CD4-positive, alpha-beta memory T cell (primary cell): ENCODE measurements at regions not wholly inside any gene's neighbourhood (a gene's known extent, or its start where the extent isn't known, plus 50 kb on each side); places are given as distances from the start of the nearest gene placed in this dataset.
"Not testable (repeated sequence)": the region's sequence is repeated elsewhere in the genome, so short reads cannot be mapped to it uniquely, and the experiment has no call there.

ENCODE experiments used
- CTCF ChIA-PET: fragments of 350-600 bp; sonication (Branson Sonifier 250); formaldehyde crosslinking; loops from one replicate; lab custom pipeline; 2021; ENCODE audit warnings: inconsistent platforms; ENCODE audit not compliant: partially characterized antibody; lab: Charles Lee
- POLR2A ChIA-PET: fragments of 350-600 bp; sonication (Branson Sonifier 250); formaldehyde crosslinking; loops from one replicate; lab custom pipeline; 2021; ENCODE audit not compliant: partially characterized antibody; lab: Charles Lee
- DNase-seq, 5 donors: peaks; one replicate each; pipeline versions ENCODE4 v3.0.0 to v3.0.0-alpha.2; 2020 to 2022; ENCODE audit warnings: mixed read lengths in 1 of 5
- H3K27ac ChIP-seq: one replicate; pipeline ENCODE4 v1.7.0; 2013; ENCODE audit warnings: low read depth, low read length
- H3K27me3 ChIP-seq: 2 replicates; pipeline ENCODE4 v1.7.0; 2013; ENCODE audit warnings: mild to moderate bottlenecking, low read length, moderate library complexity; ENCODE audit not compliant: insufficient read depth
- H3K36me3 ChIP-seq: 2 replicates; pipeline ENCODE4 v1.7.0; 2013; ENCODE audit warnings: mild to moderate bottlenecking, low read length, moderate library complexity; ENCODE audit not compliant: insufficient read depth
- H3K4me1 ChIP-seq: 2 replicates; pipeline ENCODE4 v1.7.0; 2013; ENCODE audit warnings: mild to moderate bottlenecking, low read length, moderate library complexity; ENCODE audit not compliant: insufficient read depth
- H3K4me3 ChIP-seq, 2 donors: one replicate each; pipeline ENCODE4 v1.7.0; 2013; ENCODE audit warnings: low read length in 2 of 2, mild to moderate bottlenecking in 1 of 2
- H3K9me3 ChIP-seq, 2 donors: one replicate each; pipeline ENCODE4 v1.7.0; 2013; ENCODE audit warnings: low read length in 2 of 2, control low read depth in 1 of 2; ENCODE audit not compliant: control insufficient read depth in 1 of 2
- H3K27ac Mint-ChIP-seq, 7 donors: one replicate each; pipeline ENCODE4 v1.8.0; 2020 to 2021; ENCODE audit warnings: mixed read lengths in 7 of 7, mild to moderate bottlenecking in 6 of 7, inconsistent platforms in 3 of 7, moderate library complexity in 3 of 7
- H3K27me3 Mint-ChIP-seq, 2 donors: one replicate each; pipeline ENCODE4 v1.8.0; 2020 to 2021; ENCODE audit warnings: mixed read lengths in 2 of 2
- H3K36me3 Mint-ChIP-seq, 2 donors: one replicate each; pipeline ENCODE4 v1.8.0; 2020 to 2021; ENCODE audit warnings: mixed read lengths in 2 of 2, inconsistent platforms in 1 of 2, mild to moderate bottlenecking in 1 of 2
- H3K4me1 Mint-ChIP-seq, 4 donors: one replicate each; pipeline ENCODE4 v1.8.0; 2020 to 2021; ENCODE audit warnings: mixed read lengths in 4 of 4, mild to moderate bottlenecking in 1 of 4
- H3K4me3 Mint-ChIP-seq, 8 donors: one replicate each; pipeline ENCODE4 v1.8.0; 2020 to 2021; ENCODE audit warnings: mixed read lengths in 8 of 8, mild to moderate bottlenecking in 7 of 8, moderate library complexity in 6 of 8, inconsistent platforms in 3 of 8
- H3K9me3 Mint-ChIP-seq, 8 donors: one replicate each; pipeline ENCODE4 v1.8.0; 2020 to 2021; ENCODE audit warnings: mixed read lengths in 8 of 8, mild to moderate bottlenecking in 5 of 8, inconsistent platforms in 3 of 8, moderate library complexity in 1 of 8
- intact Hi-C: fragments of 100-400 bp; cut with micrococcal nuclease; formaldehyde crosslinking; loops from one replicate; pipeline ENCODE4 v1.15.1; 2023

DNA sequence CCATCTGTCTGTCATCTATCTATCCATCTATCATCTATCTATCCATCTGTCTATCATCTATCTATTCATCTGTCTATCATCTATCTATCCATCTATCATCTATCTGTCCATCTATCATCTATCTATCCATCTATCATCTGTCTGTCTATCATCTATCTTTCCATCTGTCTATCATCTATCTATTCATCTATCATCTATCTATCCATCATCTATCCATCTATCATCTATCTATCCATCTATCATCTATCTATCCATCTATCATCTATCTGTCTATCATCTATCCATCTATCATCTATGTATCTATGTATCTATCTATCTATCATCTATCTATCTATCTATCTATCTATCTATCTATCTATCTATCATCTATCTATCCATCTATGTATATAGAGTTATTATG is 671.6 kb downstream of the UTRN start:
- H3K27ac ChIP-seq, intact Hi-C loops, DNase-seq, H3K27ac Mint-ChIP-seq, CTCF ChIA-PET, H3K36me3 ChIP-seq, H3K27me3 Mint-ChIP-seq, H3K4me3 ChIP-seq, H3K9me3 ChIP-seq, H3K27me3 ChIP-seq, H3K36me3 Mint-ChIP-seq, H3K9me3 Mint-ChIP-seq, H3K4me1 ChIP-seq, H3K4me3 Mint-ChIP-seq, H3K4me1 Mint-ChIP-seq, POLR2A ChIA-PET: not testable (repeated sequence)

DNA sequence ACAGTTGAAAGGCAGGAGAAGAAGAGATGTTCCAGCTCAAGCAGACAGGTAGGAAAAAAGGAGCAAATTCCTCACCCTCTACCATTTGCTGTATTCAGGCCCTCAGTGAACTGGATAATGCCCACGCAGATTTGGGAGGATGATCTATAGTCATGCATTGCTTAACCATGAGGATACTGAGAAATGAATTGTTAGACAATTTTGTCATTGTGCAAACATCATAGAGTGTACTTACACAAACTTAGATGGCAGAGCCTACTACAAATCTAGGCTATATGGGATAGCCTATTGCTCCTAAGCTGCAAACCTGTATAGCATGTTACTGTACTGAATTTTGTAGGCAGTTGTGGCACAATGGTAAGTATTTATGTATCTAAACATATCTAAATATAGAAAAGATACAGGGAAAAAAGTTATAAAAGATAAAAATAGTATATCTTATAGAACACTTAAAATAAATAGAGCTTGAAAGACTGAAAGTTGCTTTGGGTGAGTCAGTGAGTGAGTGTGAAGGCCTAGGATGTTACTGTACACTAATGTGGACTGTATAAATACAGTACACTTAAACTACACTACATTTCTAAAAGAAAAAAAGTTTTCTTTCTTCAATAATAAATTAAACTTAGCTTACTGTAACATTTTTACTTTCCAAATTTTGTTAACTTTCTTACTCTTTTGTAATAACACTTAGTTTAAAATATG is 672.3 kb downstream of the UTRN start:
- peaks cover 0 to 7% of the 10 kb centered on the region in 2 donors for H3K27me3 Mint-ChIP-seq
- Histone ChIP-seq H3K27me3 (no peaks in the 10 kb centered on the region), H3K4me3 (no peak overlapping the region), H3K27ac (no peak overlapping the region), H3K9me3 (no peaks in the 10 kb centered on the region), H3K36me3 (no peaks in the 10 kb centered on the region), H3K4me1 (no peaks in the 10 kb centered on the region)
- CTCF ChIA-PET: no interaction called here
- no peaks in the 10 kb centered on the region for H3K4me1 Mint-ChIP-seq
- no peaks in the 10 kb centered on the region for H3K9me3 Mint-ChIP-seq
- POLR2A ChIA-PET: no interaction called here
- DNase-seq: no peak
- intact Hi-C loops: no loop called here
- no peak overlapping the region for H3K27ac Mint-ChIP-seq
- no peak overlapping the region for H3K4me3 Mint-ChIP-seq
- H3K36me3 Mint-ChIP-seq: no peaks in the 10 kb centered on the region

DNA sequence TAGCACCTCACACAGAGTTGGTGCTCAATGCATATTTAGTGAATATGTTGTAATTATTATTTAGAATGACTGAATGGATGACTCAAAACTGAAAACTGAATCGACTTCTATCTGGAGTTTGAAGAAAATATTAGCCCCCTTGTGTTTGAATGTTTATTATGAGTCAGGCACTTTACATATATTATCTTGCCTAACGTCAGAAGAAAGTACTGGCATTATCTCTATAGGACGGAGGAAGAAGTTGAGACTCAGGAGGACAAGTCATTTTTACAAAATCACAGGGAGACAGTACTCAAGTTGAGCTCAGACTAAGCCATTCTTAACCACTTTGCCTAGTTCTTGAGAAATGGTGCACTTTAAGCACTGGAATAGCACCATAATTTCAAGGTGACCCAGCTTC is 684.0 kb downstream of the UTRN start:
- H3K9me3 Mint-ChIP-seq: peaks cover 0 to 12% (median 0%) of the 10 kb centered on the region in 8 donors
- H3K4me3 Mint-ChIP-seq: no peak overlapping the region
- no peak overlapping the region for H3K27ac Mint-ChIP-seq
- Histone ChIP-seq H3K4me1 (no peaks in the 10 kb centered on the region), H3K27me3 (no peaks in the 10 kb centered on the region), H3K36me3 (no peaks in the 10 kb centered on the region), H3K9me3 (no peaks in the 10 kb centered on the region), H3K27ac (no peak overlapping the region), H3K4me3 (no peak overlapping the region)
- peaks cover 9 to 10% of the 10 kb centered on the region in 2 donors for H3K27me3 Mint-ChIP-seq
- POLR2A ChIA-PET: no interaction called here
- CTCF ChIA-PET: no interaction called here
- no peaks in the 10 kb centered on the region for H3K36me3 Mint-ChIP-seq
- intact Hi-C loops: no loop called here
- no peak for DNase-seq
- H3K4me1 Mint-ChIP-seq: no peaks in the 10 kb centered on the region

DNA sequence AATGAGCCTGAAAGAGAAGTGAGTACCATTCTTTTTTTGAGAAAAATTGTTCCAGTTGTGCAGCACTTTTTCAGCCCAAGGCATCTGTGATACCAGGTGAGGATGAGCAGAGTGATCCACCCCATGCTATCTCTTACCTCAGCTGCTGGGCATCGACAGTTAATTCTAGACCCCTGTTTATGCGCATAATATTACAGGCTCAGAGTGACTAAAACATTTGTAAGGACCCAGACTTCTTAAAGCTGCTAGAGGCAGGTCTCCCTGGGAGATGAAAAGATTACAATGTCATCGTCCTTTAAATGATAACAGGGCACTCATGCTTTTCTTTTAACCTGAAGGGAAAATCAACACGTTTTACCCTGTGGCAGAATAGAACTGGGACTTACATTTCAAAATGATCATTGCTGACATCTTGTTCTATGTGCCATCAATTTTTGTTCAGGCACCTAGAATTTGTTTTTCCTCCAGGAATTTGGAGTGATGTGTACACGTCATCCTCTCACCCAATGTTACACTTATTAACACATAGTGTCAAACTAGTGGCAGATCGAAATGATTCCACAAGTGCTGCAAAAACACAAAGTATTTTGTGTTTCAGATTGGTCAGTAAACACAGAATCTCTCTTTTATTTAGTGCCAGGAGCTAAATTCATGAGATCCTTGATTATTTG is 684.6 kb downstream of the UTRN start:
- no peak for DNase-seq
- Mint-ChIP-seq H3K4me1 (no peaks in the 10 kb centered on the region), H3K27ac (no peak overlapping the region), H3K4me3 (no peak overlapping the region), H3K27me3 (peaks cover 10 to 11% of the 10 kb centered on the region in 2 donors), H3K36me3 (no peaks in the 10 kb centered on the region), H3K9me3 (peaks cover 0 to 12% (median 1%) of the 10 kb centered on the region in 8 donors)
- ChIA-PET POLR2A (no interaction called here), CTCF (no interaction called here)
- Histone ChIP-seq H3K27me3 (no peaks in the 10 kb centered on the region), H3K4me3 (no peak overlapping the region), H3K27ac (no peak overlapping the region), H3K36me3 (no peaks in the 10 kb centered on the region), H3K4me1 (no peaks in the 10 kb centered on the region), H3K9me3 (no peaks in the 10 kb centered on the region)
- intact Hi-C loops: no loop called here

DNA sequence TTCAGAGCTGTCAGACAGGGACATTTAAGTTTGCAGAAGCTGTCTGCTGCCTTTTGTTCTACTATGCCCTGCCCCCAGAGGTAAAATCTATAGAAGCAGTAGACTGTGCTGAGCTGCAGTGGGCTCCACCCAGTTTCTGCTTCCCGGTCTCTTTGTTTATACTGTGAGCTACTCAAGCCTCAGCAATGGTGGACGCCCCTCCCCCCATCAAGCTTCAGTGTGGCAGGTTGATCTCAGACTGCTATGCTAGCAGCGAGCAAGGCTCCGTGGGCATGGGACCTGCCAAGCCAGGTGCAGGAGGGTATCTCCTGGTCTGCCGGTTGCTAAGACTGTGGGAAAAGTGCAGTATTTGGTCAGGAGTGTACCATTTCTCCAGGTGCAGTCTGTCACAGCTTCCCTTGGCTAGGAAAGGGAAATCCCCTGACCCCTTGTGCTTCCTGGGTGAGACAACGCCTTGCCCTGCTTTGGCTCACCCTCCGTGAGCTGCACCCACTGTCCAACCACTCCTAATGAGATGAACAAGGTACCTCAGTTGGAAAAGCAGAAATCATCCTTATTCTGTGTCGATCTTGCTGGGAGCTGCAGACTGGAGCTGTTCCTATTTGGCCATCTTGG is 692.2 kb downstream of the UTRN start:
- DNase-seq, H3K4me1 ChIP-seq, H3K27me3 ChIP-seq, intact Hi-C loops, POLR2A ChIA-PET, H3K9me3 ChIP-seq, H3K27ac ChIP-seq, H3K4me3 Mint-ChIP-seq, H3K36me3 ChIP-seq, H3K4me3 ChIP-seq, CTCF ChIA-PET, H3K4me1 Mint-ChIP-seq, H3K36me3 Mint-ChIP-seq, H3K27ac Mint-ChIP-seq: not testable (repeated sequence)
- H3K27me3 Mint-ChIP-seq: peaks cover 18 to 21% of the 10 kb centered on the region in 2 donors
- peaks cover 0 to 17% (median 8%) of the 10 kb centered on the region in 8 donors for H3K9me3 Mint-ChIP-seq

DNA sequence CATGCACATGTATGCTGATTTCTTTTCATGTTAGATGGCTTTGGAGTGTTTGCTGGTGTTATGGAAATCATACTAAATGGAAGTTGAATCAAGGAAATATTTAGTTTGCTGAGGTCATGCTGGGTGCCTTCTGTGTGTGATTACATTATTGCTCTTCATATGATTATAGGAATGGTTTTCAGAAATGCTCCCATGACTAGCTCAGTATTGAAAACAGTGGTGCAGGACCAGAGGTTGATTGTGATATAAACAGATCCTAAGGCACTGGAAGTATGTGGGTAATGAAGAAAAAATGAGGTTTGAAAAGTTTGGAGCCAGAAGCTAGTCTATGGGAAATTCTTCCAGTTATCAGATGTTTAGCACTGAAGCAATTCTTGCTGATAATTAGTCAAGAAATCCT is 693.1 kb downstream of the UTRN start:
- peaks cover 18 to 21% of the 10 kb centered on the region in 2 donors for H3K27me3 Mint-ChIP-seq
- H3K36me3 ChIP-seq: no peaks in the 10 kb centered on the region
- no peak for DNase-seq
- no peaks in the 10 kb centered on the region for H3K9me3 ChIP-seq
- no peaks in the 10 kb centered on the region for H3K36me3 Mint-ChIP-seq
- no peaks in the 10 kb centered on the region for H3K4me1 Mint-ChIP-seq
- no peak overlapping the region for H3K4me3 ChIP-seq
- H3K27me3 ChIP-seq: no peaks in the 10 kb centered on the region
- no peaks in the 10 kb centered on the region for H3K4me1 ChIP-seq
- H3K4me3 Mint-ChIP-seq: no peak overlapping the region
- intact Hi-C loops: no loop called here
- POLR2A ChIA-PET: no interaction called here
- no peak overlapping the region for H3K27ac Mint-ChIP-seq
- CTCF ChIA-PET: no interaction called here
- no peak overlapping the region for H3K27ac ChIP-seq
- peaks cover 0 to 13% (median 7%) of the 10 kb centered on the region in 8 donors for H3K9me3 Mint-ChIP-seq

DNA sequence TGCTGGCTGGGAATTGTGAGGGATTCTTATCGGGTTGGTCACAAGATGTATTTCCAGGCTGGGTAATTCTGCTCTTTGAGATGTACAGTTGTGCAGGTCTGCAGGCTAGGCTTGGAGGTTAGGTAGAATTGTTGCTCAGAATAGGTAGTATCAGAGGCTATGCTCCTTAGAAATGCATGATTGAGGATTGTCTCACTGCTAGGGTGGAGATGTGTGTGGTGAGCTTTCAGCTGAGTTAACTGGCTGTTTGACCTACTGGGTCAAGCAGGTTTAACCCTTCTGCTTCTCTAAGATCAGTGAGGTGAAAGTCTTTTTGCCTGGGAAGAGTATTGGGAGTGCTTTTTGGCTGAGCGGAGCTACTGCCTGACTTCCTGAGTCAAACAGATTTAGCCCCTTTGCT is 701.1 kb downstream of the UTRN start:
- Histone ChIP-seq H3K27ac (no peak overlapping the region), H3K36me3 (no peaks in the 10 kb centered on the region), H3K4me1 (no peaks in the 10 kb centered on the region), H3K4me3 (no peak overlapping the region), H3K27me3 (no peaks in the 10 kb centered on the region), H3K9me3 (no peaks in the 10 kb centered on the region)
- Mint-ChIP-seq H3K27me3 (peaks cover 20 to 23% of the 10 kb centered on the region in 2 donors), H3K36me3 (no peaks in the 10 kb centered on the region), H3K27ac (no peak overlapping the region), H3K4me3 (no peak overlapping the region), H3K4me1 (no peaks in the 10 kb centered on the region), H3K9me3 (peaks cover 0 to 23% (median 12%) of the 10 kb centered on the region in 8 donors)
- ChIA-PET CTCF (no interaction called here), POLR2A (no interaction called here)
- no peak for DNase-seq
- intact Hi-C loops: no loop called here
